HG03457 (cell line): ENCODE measurements at regions not wholly inside any gene's neighbourhood (a gene's known extent, or its start where the extent isn't known, plus 50 kb on each side); places are given as distances from the start of the nearest gene placed in this dataset.

Source experiments
- ATAC-seq: cut with Tn5 transposase; IDR thresholded peaks from one replicate; pipeline ENCODE4 v1.9.1; 2021; ENCODE audit warnings: moderate number of reproducible peaks; ENCODE audit not compliant: unreplicated experiment

GRCh38 chr14:98165976-98166375 is 1106.0 kb downstream of the BCL11B start:
- ATAC-seq: no peak

GRCh38 chr14:98167275-98167674 is 1104.7 kb downstream of the BCL11B start:
- no peak for ATAC-seq

GRCh38 chr14:98167705-98168104 is 1104.3 kb downstream of the BCL11B start:
- ATAC-seq: no peak

GRCh38 chr14:98168211-98168985 is 1103.6 kb downstream of the BCL11B start:
- ATAC-seq: no peak

- ATAC-seq: no peak
These were observed 1102.8 kb downstream of the BCL11B start for GRCh38 chr14:98169170-98169587.

- ATAC-seq: no peak
These were observed 1101.4 kb downstream of the BCL11B start for GRCh38 chr14:98170575-98170974.

- no peak for ATAC-seq
These were observed 1100.3 kb downstream of the BCL11B start for GRCh38 chr14:98171654-98172053.

- ATAC-seq: no peak
These were observed 1099.7 kb downstream of the BCL11B start for GRCh38 chr14:98172243-98172778.

- ATAC-seq: no peak
These were observed 1098.7 kb downstream of the BCL11B start for GRCh38 chr14:98173305-98173704.

- no peak for ATAC-seq
These were observed 1098.0 kb downstream of the BCL11B start for GRCh38 chr14:98174041-98174440.

GRCh38 chr14:98175436-98175835 is 1096.6 kb downstream of the BCL11B start:
- ATAC-seq: no peak

GRCh38 chr14:98175881-98176280 is 1096.1 kb downstream of the BCL11B start:
- no peak for ATAC-seq

GRCh38 chr14:98176892-98177291 is 1095.1 kb downstream of the BCL11B start:
- ATAC-seq: no peak

GRCh38 chr14:98177551-98177950 is 1094.4 kb downstream of the BCL11B start:
- no peak for ATAC-seq

GRCh38 chr14:98181241-98181640 is 1090.8 kb downstream of the BCL11B start:
- ATAC-seq: no peak

- ATAC-seq: no peak
These were observed 1090.2 kb downstream of the BCL11B start for GRCh38 chr14:98181768-98182167.

- no peak for ATAC-seq
These were observed 1089.5 kb downstream of the BCL11B start for GRCh38 chr14:98182393-98183055.

GRCh38 chr14:98183556-98183955 is 1088.4 kb downstream of the BCL11B start:
- no peak for ATAC-seq

- ATAC-seq: no peak
These were observed 1087.5 kb downstream of the BCL11B start for GRCh38 chr14:98184457-98184856.

- no peak for ATAC-seq
These were observed 1087.0 kb downstream of the BCL11B start for GRCh38 chr14:98185036-98185435.

- ATAC-seq: no peak
These were observed 1085.9 kb downstream of the BCL11B start for GRCh38 chr14:98186140-98186539.

- ATAC-seq: no peak
These were observed 1084.7 kb downstream of the BCL11B start for GRCh38 chr14:98187281-98187680.
